ENCODE measurements at regions not wholly inside any gene's neighbourhood (a gene's known extent, or its start where the extent isn't known, plus 50 kb on each side); places are given as distances from the start of the nearest gene placed in this dataset.

DNA sequence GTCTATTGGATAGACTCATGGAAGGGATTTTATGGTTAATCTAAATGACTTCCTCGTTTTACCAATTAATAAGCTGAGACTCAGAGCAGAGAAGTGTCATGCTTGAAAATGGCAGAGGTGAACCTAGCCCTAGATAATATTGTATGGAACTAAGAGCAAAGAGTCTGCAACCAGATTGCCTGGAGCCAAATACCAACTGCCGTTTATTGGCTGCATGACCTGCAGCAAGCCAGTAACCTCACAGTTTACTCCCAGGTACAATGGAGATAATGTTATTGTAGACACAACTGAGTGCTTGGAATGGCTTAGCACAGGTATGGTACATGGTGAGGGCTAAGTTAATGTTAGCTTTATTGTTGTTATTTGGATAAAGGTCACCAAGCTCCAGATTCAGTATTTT is 84.6 kb upstream of the FAT3 start:
- POLR2A ChIA-PET, result no interaction called here
- H3K9me3 Mint-ChIP-seq, result peaks cover 0 to 15% (median 0%) of the 10 kb centered on the region in 9 donors
- no peaks in the 10 kb centered on the region for H3K27me3 Mint-ChIP-seq
- H3K4me3 Mint-ChIP-seq, result no peak overlapping the region
- H3K4me1 Mint-ChIP-seq, result no peaks in the 10 kb centered on the region
- H3K36me3 Mint-ChIP-seq, result no peaks in the 10 kb centered on the region
- ATAC-seq, result no peak
- DNase-seq, result no peak
- H3K27ac Mint-ChIP-seq, result no peak overlapping the region

DNA sequence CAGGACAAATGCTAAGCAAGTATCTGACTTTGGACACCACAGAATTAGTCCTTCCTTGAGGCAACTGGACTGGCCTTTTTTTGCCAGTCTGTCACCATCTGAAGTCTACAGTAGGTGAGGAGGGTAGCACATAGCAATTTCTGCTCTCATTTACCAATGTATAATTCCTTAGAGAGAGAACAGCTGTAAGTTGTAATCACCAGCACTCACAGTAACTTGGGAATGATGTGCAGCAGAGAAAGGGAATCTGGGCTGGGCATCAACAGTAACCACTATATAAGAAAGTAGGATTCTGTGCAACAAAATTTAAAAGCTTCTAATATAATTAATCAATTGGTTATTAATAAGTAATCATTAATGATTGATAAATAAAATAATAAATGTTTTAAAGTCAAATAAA is 86.3 kb upstream of the FAT3 start:
- DNase-seq (no peak), ATAC-seq (no peak)
- no peaks in the 10 kb centered on the region for H3K36me3 Mint-ChIP-seq
- POLR2A ChIA-PET, result no interaction called here
- H3K4me1 Mint-ChIP-seq, result no peaks in the 10 kb centered on the region
- H3K27ac Mint-ChIP-seq, result no peak overlapping the region
- peaks cover 0 to 28% (median 0%) of the 10 kb centered on the region in 9 donors for H3K9me3 Mint-ChIP-seq
- H3K4me3 Mint-ChIP-seq, result no peak overlapping the region
- H3K27me3 Mint-ChIP-seq, result no peaks in the 10 kb centered on the region

DNA sequence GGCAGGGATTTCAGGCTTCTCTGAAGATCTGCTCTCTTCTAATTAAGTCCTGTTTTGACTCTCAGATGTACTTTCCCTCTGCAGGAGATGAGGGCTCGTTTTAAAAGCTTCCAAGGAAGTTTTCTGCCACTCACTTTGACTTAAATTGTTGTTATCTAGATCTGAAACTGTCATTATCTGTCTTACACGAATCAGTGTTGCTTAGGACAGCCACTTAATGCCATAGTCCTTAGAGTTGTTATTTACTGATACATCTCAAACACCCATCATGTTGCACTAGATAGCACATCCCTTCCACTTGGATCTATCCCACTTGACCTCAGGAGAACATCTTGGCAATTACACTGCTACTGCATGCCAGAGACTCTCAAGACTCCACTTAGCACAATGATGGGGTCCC is 86.9 kb upstream of the FAT3 start:
- Mint-ChIP-seq H3K27me3 (no peaks in the 10 kb centered on the region), H3K4me3 (no peak overlapping the region), H3K9me3 (peaks cover 0 to 28% (median 2%) of the 10 kb centered on the region in 9 donors), H3K36me3 (no peaks in the 10 kb centered on the region), H3K4me1 (no peaks in the 10 kb centered on the region), H3K27ac (no peak overlapping the region)
- ATAC-seq, result no peak
- DNase-seq, result no peak
- POLR2A ChIA-PET, result no interaction called here

DNA sequence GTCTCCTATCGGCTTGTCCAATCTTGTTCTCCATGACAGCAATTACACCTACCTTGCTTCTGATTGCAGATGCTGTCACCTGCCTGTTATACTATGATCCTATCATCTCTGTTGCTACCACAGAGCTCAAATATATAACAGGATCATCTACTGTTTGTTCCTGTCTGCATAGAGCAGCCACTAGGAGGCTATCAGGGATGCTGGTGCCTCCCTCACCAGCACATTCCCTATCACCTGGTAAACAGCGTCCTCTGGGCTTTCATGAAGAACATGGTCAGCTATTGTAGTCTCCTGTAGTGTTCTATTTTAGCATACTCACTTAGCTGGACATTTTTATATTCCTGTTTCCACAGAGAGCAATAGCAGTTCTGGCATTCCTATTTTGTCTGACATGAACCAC is 87.8 kb upstream of the FAT3 start:
- ATAC-seq, result no peak
- POLR2A ChIA-PET, result no interaction called here
- H3K9me3 Mint-ChIP-seq, result peaks cover 0 to 28% (median 2%) of the 10 kb centered on the region in 9 donors

DNA sequence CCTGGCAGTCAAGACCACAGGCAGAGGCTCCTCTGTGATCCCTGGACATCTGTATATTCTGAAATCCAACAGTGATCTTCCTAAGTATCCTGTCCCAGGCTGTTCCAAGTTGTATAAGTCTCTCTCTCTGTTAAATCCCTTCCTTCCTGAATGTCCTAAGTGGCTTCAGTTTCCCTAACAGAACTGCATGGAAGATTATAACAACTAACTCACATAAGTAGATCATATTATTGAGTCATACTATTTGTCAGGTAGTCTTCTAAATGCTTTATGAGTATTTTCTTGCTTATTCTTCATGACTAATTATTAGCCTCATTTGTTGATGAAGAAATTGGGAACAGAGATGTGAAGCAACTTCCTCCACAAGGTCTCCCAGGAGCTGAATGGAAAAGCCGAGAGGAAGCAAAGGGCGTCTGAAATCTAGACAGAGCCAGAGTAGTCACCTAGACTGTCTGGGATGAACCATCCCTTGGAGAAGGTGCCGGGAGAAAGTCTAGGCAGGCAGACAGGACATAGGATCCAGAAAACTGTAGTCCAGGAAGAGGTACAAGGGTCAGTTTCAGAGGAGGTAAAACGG is 93.2 kb upstream of the FAT3 start:
- no peak for DNase-seq
- Mint-ChIP-seq H3K9me3 (peaks cover 0 to 20% (median 4%) of the 10 kb centered on the region in 9 donors), H3K27me3 (no peaks in the 10 kb centered on the region), H3K4me1 (no peaks in the 10 kb centered on the region), H3K27ac (no peak overlapping the region), H3K36me3 (no peaks in the 10 kb centered on the region), H3K4me3 (no peak overlapping the region)
- POLR2A ChIA-PET, result no interaction called here
- no peak for ATAC-seq

More for the DNA sequence above, 87.8 kb upstream of the FAT3 start:
- H3K4me1 Mint-ChIP-seq, result no peaks in the 10 kb centered on the region
- no peaks in the 10 kb centered on the region for H3K36me3 Mint-ChIP-seq
- no peak for DNase-seq
- no peak overlapping the region for H3K4me3 Mint-ChIP-seq
- H3K27ac Mint-ChIP-seq, result no peak overlapping the region
- H3K27me3 Mint-ChIP-seq, result no peaks in the 10 kb centered on the region

DNA sequence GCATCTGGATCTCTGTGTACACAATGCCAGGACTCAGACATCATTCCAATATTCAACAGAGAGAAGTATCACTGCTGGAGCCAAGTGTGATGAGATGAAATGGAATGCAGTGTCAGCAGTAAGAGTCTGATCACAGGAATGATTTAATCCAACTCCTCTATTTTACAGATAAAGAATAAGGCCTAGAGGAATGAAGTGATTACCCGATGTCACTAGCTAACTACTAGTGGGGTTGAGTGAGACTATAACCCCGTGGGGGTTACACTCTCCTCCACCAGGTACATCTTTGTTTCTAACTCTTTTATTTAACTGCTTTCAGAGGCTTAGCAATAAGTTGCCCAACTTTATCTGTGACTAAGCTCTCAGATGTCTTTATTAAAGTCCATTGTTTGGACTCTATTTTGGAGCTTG is 94.2 kb upstream of the FAT3 start:
- Mint-ChIP-seq H3K4me1 (no peaks in the 10 kb centered on the region), H3K36me3 (no peaks in the 10 kb centered on the region), H3K27me3 (no peaks in the 10 kb centered on the region), H3K27ac (no peak overlapping the region), H3K9me3 (peaks cover 0 to 20% (median 4%) of the 10 kb centered on the region in 9 donors), H3K4me3 (no peak overlapping the region)
- ATAC-seq (no peak), DNase-seq (no peak)
- POLR2A ChIA-PET, result no interaction called here

- no peak for ATAC-seq
- DNase-seq, result no peak
- Mint-ChIP-seq H3K9me3 (peaks cover 0 to 20% (median 4%) of the 10 kb centered on the region in 9 donors), H3K27ac (no peak overlapping the region), H3K4me1 (no peaks in the 10 kb centered on the region), H3K36me3 (no peaks in the 10 kb centered on the region), H3K27me3 (no peaks in the 10 kb centered on the region), H3K4me3 (no peak overlapping the region)
- POLR2A ChIA-PET, result no interaction called here
Observed at GRCh38 chr11:92129811-92130210, 94.8 kb upstream of the FAT3 start.

DNA sequence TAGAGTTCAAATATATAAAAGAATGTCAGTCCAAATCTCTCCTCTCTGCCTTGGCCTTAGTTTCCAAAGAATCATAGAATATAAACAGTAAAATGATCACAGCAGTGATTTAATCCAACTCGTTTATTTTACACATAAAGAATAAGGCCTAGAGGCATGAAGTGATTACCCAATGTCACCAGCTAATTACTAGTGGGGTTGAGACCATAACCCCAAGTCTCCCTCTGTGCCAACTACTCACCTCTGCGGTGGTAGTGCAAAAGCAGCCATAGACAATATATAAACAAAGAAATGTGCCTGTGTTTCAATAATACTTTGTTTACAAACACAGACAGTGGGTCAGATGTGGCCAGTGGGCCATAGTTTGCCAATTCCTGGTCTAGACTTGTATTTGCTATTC is 96.6 kb upstream of the FAT3 start:
- ATAC-seq (no peak), DNase-seq (no peak)
- POLR2A ChIA-PET, result no interaction called here
- H3K4me1 Mint-ChIP-seq, result no peaks in the 10 kb centered on the region
- no peaks in the 10 kb centered on the region for H3K27me3 Mint-ChIP-seq
- H3K4me3 Mint-ChIP-seq, result no peak overlapping the region
- H3K36me3 Mint-ChIP-seq, result no peaks in the 10 kb centered on the region
- H3K9me3 Mint-ChIP-seq, result peaks cover 0 to 15% (median 0%) of the 10 kb centered on the region in 9 donors
- H3K27ac Mint-ChIP-seq, result no peak overlapping the region

GRCh38 chr11:92125321-92125720 is 99.3 kb upstream of the FAT3 start:
- ATAC-seq, result no peak
- Mint-ChIP-seq H3K4me3 (no peak overlapping the region), H3K27ac (no peak overlapping the region)

GRCh38 chr11:92123540-92123939 is 101.1 kb upstream of the FAT3 start:
- no peaks in the 10 kb centered on the region for H3K4me1 Mint-ChIP-seq
- peaks cover 7 to 21% (median 11%) of the 10 kb centered on the region in 9 donors for H3K9me3 Mint-ChIP-seq
- DNase-seq (no peak), ATAC-seq (no peak)
- no peak overlapping the region for H3K4me3 Mint-ChIP-seq
- no peaks in the 10 kb centered on the region for H3K36me3 Mint-ChIP-seq
- no peaks in the 10 kb centered on the region for H3K27me3 Mint-ChIP-seq
- POLR2A ChIA-PET, result no interaction called here
- no peak overlapping the region for H3K27ac Mint-ChIP-seq

More at GRCh38 chr11:92125321-92125720, 99.3 kb upstream of the FAT3 start:
- POLR2A ChIA-PET, result no interaction called here
- H3K9me3 Mint-ChIP-seq, result peaks cover 2 to 5% (median 3%) of the 10 kb centered on the region in 9 donors
- DNase-seq, result no peak
- H3K36me3 Mint-ChIP-seq, result no peaks in the 10 kb centered on the region
- H3K4me1 Mint-ChIP-seq, result no peaks in the 10 kb centered on the region
- H3K27me3 Mint-ChIP-seq, result no peaks in the 10 kb centered on the region

DNA sequence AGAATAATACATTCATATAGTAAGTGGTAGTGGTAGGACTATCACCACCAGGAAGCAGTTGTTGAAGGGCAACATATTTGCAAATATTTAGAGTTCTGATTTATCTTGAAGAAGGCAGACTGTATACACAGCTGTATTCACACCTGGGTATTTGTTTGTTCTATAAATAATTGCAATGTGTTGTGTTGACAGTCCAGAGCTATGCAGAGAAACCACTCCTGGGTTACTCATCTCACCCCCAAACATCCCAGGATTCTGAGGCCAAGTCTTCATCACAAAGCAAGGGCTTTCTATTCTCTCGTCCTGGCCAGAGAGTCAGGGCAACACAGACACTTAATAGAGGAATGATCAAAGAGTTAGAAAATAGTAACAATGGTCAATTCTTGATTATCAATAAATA is 102.1 kb upstream of the FAT3 start:
- DNase-seq, result no peak
- Mint-ChIP-seq H3K4me1 (no peaks in the 10 kb centered on the region), H3K4me3 (no peak overlapping the region), H3K36me3 (no peaks in the 10 kb centered on the region), H3K27me3 (no peaks in the 10 kb centered on the region), H3K9me3 (peaks cover 8 to 21% (median 12%) of the 10 kb centered on the region in 9 donors), H3K27ac (no peak overlapping the region)
- ATAC-seq, result no peak
- POLR2A ChIA-PET, result no interaction called here

GRCh38 chr11:92111287-92111686 is 113.3 kb upstream of the FAT3 start:
- Mint-ChIP-seq H3K27ac (no peak overlapping the region), H3K27me3 (no peaks in the 10 kb centered on the region), H3K4me3 (no peak overlapping the region), H3K9me3 (peaks cover 12 to 33% (median 24%) of the 10 kb centered on the region in 9 donors), H3K36me3 (peaks cover 0 to 13% (median 0%) of the 10 kb centered on the region in 3 donors), H3K4me1 (no peaks in the 10 kb centered on the region)
- POLR2A ChIA-PET, result no interaction called here
- no peak for DNase-seq
- no peak for ATAC-seq

GRCh38 chr11:92109466-92109865 is 115.2 kb upstream of the FAT3 start:
- peaks cover 0 to 9% (median 0%) of the 10 kb centered on the region in 3 donors for H3K36me3 Mint-ChIP-seq
- DNase-seq, result no peak
- ATAC-seq, result no peak
- POLR2A ChIA-PET, result no interaction called here
- no peak overlapping the region for H3K27ac Mint-ChIP-seq
- H3K9me3 Mint-ChIP-seq, result peaks cover 6 to 17% (median 13%) of the 10 kb centered on the region in 9 donors
- no peak overlapping the region for H3K4me3 Mint-ChIP-seq
- no peaks in the 10 kb centered on the region for H3K4me1 Mint-ChIP-seq
- no peaks in the 10 kb centered on the region for H3K27me3 Mint-ChIP-seq

DNA sequence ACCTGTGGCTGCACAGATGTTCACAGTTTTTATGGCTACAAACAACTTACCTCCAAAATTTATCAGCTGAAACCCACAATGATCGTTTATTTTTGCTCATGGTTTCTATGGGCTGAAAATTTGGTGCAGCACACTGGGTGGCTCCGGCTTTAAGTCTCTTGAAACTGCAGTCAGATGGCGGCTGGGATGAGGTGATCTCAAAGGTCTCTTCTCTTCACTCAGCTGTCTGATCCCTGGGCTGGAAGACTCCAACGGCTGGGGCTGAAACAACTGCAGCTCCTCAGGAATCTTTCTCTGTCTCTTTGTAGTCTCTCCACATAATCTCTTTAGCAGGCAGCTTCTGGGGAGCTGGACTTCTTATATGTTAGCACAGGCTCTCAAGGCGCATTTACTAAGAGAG is 117.3 kb upstream of the FAT3 start:
- no peak overlapping the region for H3K27ac Mint-ChIP-seq
- DNase-seq (no peak), ATAC-seq (no peak)
- POLR2A ChIA-PET, result no interaction called here
- no peaks in the 10 kb centered on the region for H3K4me1 Mint-ChIP-seq
- H3K9me3 Mint-ChIP-seq, result peaks cover 0 to 5% (median 3%) of the 10 kb centered on the region in 9 donors
- H3K27me3 Mint-ChIP-seq, result no peaks in the 10 kb centered on the region
- no peak overlapping the region for H3K4me3 Mint-ChIP-seq
- H3K36me3 Mint-ChIP-seq, result no peaks in the 10 kb centered on the region

Data from naive thymus-derived CD8-positive, alpha-beta T cell (primary cell).